AG04450 (cell line): ENCODE measurements at regions not wholly inside any gene's neighbourhood (a gene's known extent, or its start where the extent isn't known, plus 50 kb on each side); places are given as distances from the start of the nearest gene placed in this dataset.

Experiments
- CTCF ChIA-PET: fragments of 300-600, 350-600 bp; formaldehyde crosslinking; extraction: SDS; loops from one replicate; lab custom pipeline; 2022; ENCODE audit warnings: antibody characterized with exemption, inconsistent platforms; lab: Charles Lee
- POLR2A ChIA-PET: fragments of 350-600 bp; formaldehyde crosslinking; extraction: SDS; loops from one replicate; lab custom pipeline; 2021; ENCODE audit warnings: antibody characterized with exemption, inconsistent platforms; lab: Yijun Ruan, JAX
- DNase-seq: peaks from one replicate; pipeline ENCODE4 v3.0.0-alpha.2; 2011; ENCODE audit warnings: low read depth, low spot score
- H3K27ac ChIP-seq: one replicate; pipeline ENCODE4 v1.5.1; 2012; ENCODE audit warnings: low read depth, low read length, control low read depth
- H3K27me3 ChIP-seq: one replicate; pipeline ENCODE4 v1.6.0; 2012; ENCODE audit warnings: low read length; ENCODE audit not compliant: control insufficient read depth, insufficient read depth
- H3K4me3 ChIP-seq: 2 replicates; pipeline ENCODE4 v1.5.1; 2011; ENCODE audit warnings: mild to moderate bottlenecking, low read depth, low read length, control low read depth
- H3K9me3 ChIP-seq: 2 replicates; pipeline ENCODE4 v1.5.1; 2012; ENCODE audit warnings: low read length; ENCODE audit not compliant: control insufficient read depth, insufficient read depth
- CTCF ChIP-seq: IDR thresholded peaks from 2 replicates; pipeline ENCODE4 v1.5.1; 2011; ENCODE audit warnings: low read depth, low read length, control low read depth, inconsistent platforms

- CTCF ChIA-PET: no interaction called here
- no peak for TF ChIP-seq CTCF
Observed at GRCh38 chr4:146098978-146099377, 76.5 kb upstream of the LSM6 start.

GRCh38 chr4:146098397-146098796 is 77.1 kb upstream of the LSM6 start:
- no peak for DNase-seq
- Histone ChIP-seq H3K9me3 (no peaks in the 10 kb centered on the region), H3K4me3 (no peak overlapping the region), H3K27ac (no peak overlapping the region), H3K27me3 (no peaks in the 10 kb centered on the region)
- POLR2A ChIA-PET: no interaction called here
- TF ChIP-seq CTCF: no peak
- CTCF ChIA-PET: no interaction called here

More at GRCh38 chr4:146098978-146099377, 76.5 kb upstream of the LSM6 start:
- DNase-seq: no peak
- POLR2A ChIA-PET: no interaction called here
- H3K27me3 ChIP-seq: no peaks in the 10 kb centered on the region
- H3K4me3 ChIP-seq: no peak overlapping the region
- H3K9me3 ChIP-seq: no peaks in the 10 kb centered on the region
- no peak overlapping the region for H3K27ac ChIP-seq

GRCh38 chr4:146096371-146096770 is 79.1 kb upstream of the LSM6 start:
- H3K27ac ChIP-seq: no peak overlapping the region
- H3K4me3 ChIP-seq: no peak overlapping the region
- ChIA-PET CTCF (interaction anchor here (0.5 to 1.7 kb wide), 3 partner anchors 15 to 446 kb away, joined by 4 to 16 read pairs (median 9); no protein-coding TSS in a partner anchor), POLR2A (no interaction called here)
- H3K27me3 ChIP-seq: no peaks in the 10 kb centered on the region
- no peak for TF ChIP-seq CTCF
- DNase-seq: no peak
- no peaks in the 10 kb centered on the region for H3K9me3 ChIP-seq

GRCh38 chr4:146095860-146096259 is 79.7 kb upstream of the LSM6 start:
- no peaks in the 10 kb centered on the region for H3K27me3 ChIP-seq
- no peak for TF ChIP-seq CTCF
- ChIA-PET CTCF (interaction anchor here (0.5 to 2.7 kb wide), 21 partner anchors 10 to 1001 kb away, joined by 3 to 17 read pairs (median 4); no protein-coding TSS in a partner anchor), POLR2A (no interaction called here)
- no peak overlapping the region for H3K4me3 ChIP-seq
- H3K9me3 ChIP-seq: no peaks in the 10 kb centered on the region
- H3K27ac ChIP-seq: no peak overlapping the region
- no peak for DNase-seq

- H3K27me3 ChIP-seq: no peaks in the 10 kb centered on the region
- H3K27ac ChIP-seq: no peak overlapping the region
- peak; percentile 76 for TF ChIP-seq CTCF
- H3K4me3 ChIP-seq: no peak overlapping the region
- POLR2A ChIA-PET: no interaction called here
- CTCF ChIA-PET: interaction anchor here (0.6 to 2.7 kb wide), 26 partner anchors 10 to 1002 kb away, joined by 3 to 17 read pairs (median 4); no protein-coding TSS in a partner anchor
- peak; percentile 21 for DNase-seq
- no peaks in the 10 kb centered on the region for H3K9me3 ChIP-seq
Observed at GRCh38 chr4:146095091-146095690, 80.3 kb upstream of the LSM6 start.
